GF-D8 (cell line): ENCODE measurements at regions not wholly inside any gene's neighbourhood (a gene's known extent, or its start where the extent isn't known, plus 50 kb on each side); places are given as distances from the start of the nearest gene placed in this dataset.

Experiments
- DNase-seq: peaks from one replicate; lab custom pipeline; 2025; lab: John Stamatoyannopoulos, UW

DNA sequence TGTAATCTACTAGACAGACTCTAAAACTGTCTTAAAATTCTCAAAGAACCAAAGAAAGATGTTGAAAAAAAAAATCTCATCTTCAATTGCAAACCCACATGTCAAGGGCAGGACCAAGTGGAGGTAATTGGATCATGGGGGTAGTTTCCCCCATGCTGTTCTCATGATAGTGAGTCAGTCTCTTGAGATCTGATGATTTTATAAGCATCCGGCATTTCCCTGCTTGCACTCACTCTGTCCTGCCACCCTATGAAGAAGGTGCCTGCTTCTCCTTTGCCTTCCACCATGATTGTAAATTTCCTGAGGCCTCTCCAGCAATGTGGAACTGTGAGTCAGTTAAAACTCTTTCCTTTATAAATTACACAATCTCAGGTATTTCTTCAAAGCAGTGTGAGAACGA lies 257.0 kb downstream of the HHIPL2 start:
- DNase-seq, result no peak

DNA sequence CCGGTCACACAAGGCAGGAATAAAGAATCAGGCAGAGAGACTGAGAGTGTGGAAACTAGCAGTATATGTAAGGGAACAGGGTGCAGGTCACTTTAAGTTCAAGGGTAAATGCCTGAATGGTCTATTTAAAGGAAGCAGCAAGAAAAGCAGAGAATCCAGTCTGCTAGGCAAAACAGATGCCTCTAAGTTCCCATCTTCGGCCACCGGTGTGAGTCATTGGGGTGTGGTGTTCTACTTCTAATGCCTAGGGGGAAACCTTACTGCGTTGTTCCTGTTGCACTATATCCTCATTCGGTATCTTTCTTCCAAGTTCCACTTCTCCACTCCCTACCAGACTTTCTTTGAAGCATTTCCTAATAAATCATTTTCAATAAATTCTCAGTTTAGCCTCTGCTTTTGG lies 259.9 kb downstream of the HHIPL2 start:
- no peak for DNase-seq

DNA sequence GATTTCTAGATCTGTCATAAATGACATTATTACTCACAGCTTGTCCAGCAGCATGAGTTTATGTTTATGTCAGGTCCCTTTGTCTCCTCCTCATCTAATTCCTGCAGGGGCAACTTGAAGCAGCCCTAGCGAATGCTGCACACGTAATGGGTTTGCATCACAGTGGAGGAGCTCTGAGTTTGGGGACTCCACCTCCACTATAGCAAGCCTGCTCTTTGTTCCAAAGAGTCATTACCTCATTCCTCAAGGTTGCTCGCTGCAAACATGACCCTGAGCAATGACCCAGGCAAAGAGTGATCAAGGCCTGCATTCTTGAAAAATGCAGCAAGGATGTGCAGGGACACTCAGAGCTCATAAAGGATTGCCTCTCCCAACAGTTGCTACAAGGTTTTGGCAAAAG lies 261.9 kb downstream of the HHIPL2 start:
- DNase-seq, result no peak

DNA sequence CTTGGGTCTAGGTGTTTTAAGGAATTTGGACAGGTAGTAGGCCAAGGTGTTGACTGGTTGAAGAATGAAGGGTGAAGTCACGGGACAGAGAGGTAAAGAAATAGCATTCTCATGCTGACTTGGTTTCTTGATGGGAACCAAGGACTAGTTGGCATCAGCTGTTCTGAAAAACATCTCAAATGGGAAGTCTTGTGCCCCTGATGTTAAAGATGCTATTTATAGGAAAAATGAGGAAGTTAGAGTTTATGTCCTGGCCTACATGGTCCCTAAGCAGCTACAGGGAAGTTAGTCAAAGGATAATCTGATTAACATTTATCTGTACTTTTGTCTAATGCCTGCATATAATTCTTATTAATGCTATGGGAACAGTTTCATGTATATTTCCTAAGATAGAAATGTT lies 262.4 kb downstream of the HHIPL2 start:
- DNase-seq, result no peak

DNA sequence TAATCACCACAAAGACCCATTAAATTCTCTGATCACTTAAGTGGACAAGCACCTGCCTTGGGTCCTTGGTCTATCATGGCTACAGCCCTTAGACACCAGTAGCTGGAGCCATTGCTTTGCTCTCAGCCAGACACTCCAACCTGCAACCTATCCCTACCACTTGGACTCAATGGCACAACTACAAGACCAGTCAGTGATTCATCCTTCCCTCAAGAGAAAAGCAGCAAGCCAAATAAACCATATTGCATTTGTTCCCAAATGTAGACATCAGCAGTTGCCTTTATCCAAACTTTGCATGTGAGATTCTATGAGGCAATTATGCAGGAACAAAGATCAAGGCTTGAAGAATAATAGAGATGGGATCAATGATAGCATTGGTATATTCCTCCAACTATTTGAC lies 263.4 kb downstream of the HHIPL2 start:
- no peak for DNase-seq

DNA sequence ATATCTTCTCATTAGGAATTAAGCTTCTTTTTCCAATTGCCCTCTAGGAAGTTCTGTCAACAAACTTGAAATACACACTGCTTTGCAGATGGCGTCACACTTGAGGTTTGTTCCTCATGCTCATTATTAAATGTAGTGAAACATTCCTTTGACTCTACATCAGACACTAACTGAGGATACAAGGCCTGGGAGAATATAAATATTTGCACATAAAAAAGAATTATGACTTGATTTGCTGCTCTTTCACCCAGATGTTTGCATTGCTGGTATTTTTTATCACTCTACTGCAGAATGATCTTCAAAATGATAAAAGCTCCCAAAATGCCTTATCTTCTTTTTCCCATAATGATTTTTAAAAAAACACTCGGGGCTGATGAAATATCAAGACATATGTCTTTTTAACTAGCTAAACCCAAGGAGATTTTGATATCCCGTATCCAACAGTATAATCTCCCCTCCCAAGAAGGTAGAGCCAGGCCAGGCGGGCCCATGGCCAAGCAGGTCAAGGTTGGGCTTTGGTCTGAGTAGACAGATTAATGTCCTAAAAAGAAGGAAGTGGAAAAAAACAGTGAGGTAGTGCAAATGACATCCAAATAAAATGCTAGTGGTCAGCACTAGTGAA lies 264.6 kb downstream of the HHIPL2 start:
- no peak for DNase-seq

DNA sequence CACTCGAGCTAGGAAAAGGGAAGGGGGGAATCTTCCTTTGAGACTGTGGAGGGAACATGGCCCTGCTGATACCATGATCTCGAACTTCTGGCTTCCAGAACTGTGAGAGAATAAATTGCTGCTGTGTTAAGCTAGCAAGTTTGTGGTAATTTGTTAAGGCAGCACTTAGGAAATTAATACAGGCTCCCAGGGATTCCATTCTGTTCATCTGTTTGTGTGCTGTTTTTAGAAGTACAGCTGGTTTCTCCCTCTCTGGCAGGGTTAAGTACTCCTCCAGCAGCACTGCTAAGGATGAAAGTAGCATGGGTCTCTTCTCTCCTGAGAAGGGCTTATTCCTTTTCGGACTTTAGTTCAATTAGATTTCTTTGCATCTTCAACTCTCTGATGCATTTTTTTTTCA lies 268.3 kb downstream of the HHIPL2 start:
- DNase-seq, result no peak

DNA sequence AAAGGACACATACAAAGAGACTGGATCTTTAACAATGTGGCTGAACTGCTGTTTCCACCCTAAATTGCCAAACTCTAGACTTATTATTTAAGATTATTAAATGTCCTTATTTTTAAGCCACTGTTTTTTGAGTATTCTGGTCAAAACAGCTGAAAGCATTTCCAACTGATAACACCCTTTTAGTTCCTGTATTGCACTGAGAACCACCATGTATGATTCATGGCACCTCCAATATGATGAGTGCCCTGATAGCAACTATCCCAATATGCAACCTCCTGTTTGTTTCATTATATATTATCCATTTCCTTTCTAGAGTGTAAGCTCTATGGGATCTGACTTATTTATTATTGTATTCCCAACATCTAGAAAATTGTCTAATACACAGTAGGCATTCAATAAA lies 269.4 kb downstream of the HHIPL2 start:
- no peak for DNase-seq

DNA sequence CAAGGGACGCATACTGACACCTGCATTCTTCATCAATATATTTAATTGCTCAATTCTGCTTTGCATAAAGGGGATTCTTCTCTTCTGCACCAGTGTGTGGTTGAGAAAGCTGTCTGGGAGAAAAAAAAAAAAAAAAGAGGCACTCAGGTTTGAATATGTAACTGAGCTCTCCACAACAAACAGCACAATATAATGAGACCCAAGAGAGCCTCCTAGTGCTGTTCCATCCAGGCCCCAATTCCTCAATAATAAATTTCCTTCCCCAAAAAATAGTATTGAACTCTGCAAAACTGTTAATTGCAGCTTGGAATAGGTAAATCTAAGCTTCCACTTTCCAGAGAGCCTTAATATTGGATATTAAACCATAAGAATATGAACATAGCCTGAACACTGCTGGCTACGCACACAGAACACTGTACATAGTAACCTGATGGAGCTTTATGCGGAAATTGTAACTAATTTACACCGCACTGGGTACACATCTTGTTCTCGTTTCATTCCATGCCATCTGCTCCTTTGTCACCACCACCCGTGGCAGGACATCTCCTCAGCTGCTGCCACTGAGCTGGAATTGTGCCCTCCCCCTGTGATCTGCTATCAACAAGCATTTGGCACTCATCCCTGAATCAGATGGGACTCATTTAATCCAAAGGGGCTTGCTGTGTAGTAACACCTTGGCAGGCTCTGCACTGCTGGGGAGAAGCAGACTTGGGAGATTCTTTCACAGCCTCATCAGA lies 272.0 kb downstream of the HHIPL2 start:
- DNase-seq, result no peak

DNA sequence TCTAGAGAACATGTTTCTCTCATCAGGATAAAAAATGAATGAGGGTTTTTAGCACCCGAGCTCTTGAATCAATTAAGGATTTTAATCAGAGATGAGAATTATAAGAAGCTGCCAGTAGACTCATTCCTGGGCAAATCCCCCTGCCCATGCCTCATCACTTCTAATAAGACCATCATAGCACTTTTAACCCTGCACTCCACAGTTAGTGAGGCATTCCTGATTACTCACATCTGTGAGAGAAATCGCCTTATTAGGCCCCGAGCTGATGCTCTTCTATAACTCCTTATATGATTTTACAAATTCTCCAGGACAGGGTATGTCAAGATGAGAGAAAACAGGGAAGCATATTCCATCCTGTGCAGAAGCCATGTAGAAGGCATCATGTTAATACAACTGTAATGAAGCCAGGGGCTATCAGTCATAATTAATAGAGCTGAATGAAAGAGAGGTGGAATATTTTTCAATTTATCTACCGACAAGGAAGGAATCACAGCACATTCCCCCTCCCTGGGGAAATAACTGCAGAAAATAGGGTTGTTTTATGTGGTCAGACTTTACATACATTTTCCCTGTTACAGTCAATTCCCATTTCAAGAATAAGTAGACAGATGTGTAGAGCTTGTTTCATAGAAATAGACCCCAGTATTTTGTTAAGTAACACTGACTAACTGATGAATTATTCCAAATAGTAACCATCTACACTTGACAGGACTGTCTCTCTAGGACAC lies 272.7 kb downstream of the HHIPL2 start:
- DNase-seq, result no peak

DNA sequence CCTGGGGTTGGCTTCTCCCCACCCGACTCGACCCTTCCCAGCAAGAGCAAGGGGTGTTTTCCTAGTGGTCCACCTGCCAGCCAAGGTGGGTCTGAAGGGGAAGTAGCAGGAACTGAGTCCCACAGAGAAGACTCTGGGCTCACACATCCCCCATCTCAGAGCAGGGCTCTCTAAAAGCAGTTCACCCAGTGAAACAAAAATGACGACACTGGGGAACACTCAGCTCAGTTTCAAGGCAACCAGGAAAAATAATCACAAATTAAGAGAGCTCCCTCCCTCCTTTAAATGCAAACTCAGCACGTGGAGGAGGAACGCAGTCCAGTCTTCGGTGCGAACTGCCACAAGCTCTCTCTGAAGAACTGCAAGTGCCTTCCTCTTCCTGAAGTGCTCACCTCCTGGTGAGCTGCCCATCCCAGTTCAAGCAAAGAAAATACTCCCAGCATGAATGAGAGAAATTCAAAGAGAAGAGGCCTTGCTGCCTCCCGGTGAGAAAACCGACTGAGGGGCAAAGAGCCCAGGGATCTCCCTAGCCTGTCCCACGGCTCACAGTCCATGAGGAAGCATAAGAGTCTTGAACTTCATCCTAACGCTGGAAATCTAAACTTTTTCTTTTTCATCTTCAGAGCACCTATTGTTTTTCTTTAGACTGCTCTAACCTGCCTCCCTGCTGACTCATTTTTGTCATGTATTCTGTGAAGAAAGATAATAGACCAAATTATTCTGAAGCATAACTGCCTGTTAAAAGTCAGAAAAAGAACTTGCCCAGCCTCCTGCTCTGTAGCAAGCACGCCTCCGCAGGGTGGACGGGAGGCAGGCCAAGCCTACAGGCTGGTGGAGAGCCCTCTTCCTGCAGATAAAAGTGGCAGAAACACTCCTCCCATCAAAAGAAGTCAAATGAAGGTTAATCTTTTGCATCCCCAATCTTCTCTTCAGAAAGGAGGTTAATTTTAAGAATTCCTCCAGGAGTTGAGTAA lies 281.4 kb downstream of the HHIPL2 start:
- DNase-seq, result no peak

DNA sequence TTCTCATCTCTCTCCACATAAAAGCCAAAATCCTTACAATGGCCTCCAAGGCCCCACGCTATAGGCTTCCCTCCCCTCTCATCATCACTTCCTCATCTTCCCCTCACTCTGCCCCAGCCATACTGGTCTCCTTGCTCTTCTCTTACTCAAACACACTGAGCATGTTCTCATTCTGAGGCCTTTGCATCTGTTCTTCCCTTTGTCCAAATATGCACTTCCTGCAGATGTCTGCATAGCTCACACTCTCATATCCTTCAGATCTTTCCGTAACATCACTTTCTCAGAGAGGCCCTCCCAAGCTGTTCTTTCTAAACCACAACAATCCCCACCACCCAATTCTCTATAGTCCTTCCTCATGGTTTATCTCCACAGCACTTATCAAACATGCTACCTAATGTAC lies 284.1 kb downstream of the HHIPL2 start:
- no peak for DNase-seq

DNA sequence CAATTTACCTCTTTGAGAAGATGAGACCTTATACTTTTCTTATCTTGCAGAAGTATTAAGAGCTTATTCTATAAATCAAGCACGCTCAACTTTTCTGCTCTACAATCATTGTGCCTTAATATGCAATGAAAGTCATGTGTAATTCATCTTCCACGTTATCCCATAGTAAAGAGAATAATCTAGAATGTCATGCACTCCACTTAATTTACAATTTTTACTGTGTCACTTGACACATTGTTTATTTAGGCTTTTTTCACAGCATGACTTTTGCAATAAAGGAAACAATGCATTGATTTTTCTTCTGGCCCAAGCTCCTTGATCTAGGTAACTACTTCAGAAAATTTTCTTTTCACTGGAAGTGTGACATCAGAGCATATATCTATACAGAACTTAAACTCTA lies 290.9 kb downstream of the HHIPL2 start:
- DNase-seq, result no peak

DNA sequence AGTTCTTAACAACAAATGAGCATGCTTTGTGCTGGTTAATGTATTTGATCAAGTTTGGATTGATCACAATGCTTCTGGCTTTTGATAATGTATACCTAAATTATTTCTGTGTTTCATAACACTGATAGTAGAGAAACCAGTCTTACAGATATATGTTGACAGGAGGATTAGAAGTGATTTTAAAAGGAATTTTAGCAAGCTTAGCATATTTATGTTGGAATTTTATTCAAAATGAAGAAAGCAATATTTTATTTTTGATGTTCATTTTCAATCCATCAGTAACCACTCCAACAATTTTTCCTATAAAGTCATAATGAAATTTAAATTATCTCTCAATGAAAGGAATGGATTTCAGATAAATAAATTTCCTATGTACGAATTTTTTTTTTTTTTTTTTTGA lies 291.8 kb downstream of the HHIPL2 start:
- no peak for DNase-seq

DNA sequence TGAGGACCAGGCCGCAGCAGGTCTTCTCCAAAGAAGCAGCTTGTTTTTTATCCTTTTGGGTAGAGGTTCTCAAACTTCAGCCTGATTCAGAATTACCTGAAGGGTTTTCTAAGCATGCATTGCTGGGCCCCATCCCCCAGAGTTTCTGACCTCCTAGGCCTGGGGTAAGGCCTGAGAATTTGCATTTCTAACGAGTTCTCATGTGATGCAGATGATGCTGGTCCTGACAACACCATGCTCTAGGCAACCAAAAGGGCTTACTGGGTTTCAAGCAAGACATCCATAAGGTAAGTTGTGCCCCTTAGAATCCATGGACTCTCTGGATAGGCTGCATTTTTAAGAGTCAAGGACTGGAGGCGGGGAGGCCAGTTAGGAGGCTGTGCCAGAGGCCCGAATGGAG lies 295.1 kb downstream of the HHIPL2 start:
- no peak for DNase-seq

DNA sequence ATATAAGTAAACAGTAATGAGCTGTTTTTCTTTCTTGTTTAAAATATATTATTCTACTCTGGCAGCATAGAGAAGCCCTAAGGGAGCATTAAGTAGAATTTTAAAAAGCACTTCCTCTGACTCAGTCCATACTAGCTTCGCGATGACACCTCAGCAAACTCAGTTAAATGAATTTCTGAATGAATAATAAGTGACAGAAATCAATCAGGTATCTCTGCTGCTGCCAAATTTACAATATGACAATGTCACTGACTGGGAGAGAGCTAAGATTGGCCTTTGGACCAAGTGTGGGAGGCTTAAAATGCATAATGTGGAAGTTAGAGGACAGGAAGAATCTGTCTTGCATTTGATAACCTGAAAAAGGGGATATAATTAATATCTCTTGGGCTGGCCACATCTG lies 296.1 kb downstream of the HHIPL2 start:
- DNase-seq, result no peak

DNA sequence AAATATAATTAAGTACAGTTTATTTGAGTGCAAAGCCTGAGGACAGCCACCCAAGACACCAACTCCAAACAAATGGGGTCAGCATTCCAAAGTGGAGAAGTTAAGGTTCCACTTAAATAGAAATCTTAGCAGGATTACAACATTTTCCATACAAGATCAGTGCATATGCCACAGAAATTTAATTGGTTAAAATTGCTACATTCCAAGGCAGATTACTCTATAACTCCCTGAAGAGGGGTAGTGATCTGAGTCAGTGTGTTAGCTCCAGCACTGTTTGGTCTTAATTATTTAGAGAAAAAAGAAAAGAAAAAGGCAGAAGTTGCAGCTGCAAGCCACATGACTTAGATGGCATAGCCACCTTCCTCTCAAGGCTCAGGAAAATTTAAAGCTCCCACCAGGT lies 297.5 kb downstream of the HHIPL2 start:
- DNase-seq, result no peak

DNA sequence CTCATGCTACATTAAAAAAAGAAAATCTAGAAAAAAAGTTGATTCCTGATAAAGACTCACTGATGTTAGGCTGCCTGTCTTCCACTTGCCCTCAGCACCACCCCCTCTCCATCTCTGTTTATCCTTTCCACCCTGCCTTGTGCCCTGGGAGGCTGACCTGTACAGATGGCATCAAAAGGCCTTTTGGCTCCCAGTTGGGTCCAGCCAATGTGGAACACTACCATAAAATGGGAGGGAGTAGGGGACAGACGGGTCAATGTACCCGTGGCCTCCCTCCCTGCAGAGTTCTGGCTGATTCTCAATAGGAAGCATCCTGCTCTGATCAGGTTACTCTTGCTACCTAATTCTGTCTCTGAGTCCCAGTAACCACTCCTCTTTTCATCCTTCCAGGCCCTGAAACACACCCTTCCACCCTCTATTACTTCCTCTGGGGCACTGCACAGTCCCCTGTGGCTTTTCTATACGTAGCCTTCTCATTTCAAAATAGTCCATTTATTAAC lies 300.0 kb downstream of the HHIPL2 start:
- DNase-seq, result no peak

DNA sequence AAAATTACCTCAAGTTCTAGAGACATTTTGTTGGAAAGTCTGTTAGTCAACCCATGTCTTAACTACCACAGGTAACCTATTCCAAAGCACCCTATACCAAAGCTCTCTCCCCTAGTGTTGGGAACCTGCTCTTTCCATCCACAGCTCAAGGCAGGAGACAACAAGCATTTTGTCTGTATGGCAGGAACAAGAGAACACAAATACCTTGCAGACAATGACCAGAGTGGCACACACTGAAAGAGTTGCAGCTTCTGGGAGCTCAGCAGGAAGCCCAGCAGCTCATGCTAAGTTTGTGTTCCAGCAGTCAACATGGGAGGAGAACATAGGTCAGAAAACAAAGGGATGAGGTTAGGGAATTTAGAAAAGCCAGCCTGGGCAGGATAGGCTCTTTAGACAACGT lies 300.8 kb downstream of the HHIPL2 start:
- no peak for DNase-seq

DNA sequence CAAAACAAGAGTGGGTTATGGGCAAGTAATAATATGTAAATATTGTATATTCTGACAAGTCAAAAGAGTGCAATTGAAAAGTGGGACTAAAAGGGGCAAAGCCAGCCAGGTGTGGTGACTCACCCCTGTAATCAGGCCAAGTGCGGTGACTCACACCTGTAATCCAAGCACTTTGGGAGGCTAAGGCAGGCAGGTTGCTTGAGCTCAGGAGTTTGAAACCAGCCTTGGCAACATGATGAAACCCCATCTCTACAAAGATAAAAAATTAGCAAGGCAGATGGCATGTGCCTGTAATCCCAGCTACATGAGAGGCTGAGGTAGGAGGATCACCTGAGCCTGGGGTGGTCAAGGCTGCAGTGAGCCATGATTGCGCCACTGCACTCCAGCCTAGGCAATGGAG lies 304.0 kb downstream of the HHIPL2 start:
- no peak for DNase-seq

DNA sequence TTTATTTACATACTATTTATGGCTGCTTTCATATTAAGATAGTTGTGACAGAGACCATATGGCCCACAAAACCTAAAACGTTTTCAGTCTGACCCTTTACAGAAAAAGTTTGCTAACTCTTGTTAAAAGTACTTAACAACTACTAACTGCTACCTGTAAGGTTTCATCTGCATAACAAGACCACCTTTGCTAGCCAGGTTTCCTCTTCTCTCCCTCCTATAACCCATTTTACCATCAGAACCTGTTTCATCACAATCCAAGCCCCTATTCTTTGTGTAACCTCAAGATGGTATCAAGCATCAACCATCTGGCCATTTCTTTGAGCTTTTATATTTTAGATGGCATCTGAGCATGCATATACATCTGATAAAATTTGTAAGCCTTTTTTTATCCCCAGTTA lies 305.4 kb downstream of the HHIPL2 start:
- no peak for DNase-seq

DNA sequence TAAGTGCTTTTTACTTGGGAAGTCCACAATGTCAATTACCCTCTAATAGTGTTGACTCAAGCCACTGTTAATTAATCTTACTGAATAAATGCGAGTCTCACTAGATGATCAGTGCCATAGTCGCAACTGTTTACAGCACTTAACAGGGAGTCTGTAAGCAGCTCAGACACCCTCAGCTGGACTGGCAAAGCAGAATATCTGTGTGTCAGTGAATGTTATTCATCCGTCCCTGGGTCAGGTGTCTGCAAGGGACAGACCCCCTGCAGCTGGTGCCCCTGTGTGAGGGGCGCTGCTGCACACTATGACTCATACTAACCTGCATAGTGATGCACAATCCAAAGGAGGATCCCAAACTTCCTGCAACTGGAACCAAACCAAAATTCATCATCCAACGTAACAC lies 306.5 kb downstream of the HHIPL2 start:
- DNase-seq, result no peak
